Medulla oblongata (tissue), 1 donor: ENCODE measurements at regions not wholly inside any gene's neighbourhood (a gene's known extent, or its start where the extent isn't known, plus 50 kb on each side); places are given as distances from the start of the nearest gene placed in this dataset.

Experiments used
- DNase-seq: peaks from one replicate; pipeline ENCODE4 v3.0.0-alpha.2; 2015; ENCODE audit errors: extremely low spot score

DNA sequence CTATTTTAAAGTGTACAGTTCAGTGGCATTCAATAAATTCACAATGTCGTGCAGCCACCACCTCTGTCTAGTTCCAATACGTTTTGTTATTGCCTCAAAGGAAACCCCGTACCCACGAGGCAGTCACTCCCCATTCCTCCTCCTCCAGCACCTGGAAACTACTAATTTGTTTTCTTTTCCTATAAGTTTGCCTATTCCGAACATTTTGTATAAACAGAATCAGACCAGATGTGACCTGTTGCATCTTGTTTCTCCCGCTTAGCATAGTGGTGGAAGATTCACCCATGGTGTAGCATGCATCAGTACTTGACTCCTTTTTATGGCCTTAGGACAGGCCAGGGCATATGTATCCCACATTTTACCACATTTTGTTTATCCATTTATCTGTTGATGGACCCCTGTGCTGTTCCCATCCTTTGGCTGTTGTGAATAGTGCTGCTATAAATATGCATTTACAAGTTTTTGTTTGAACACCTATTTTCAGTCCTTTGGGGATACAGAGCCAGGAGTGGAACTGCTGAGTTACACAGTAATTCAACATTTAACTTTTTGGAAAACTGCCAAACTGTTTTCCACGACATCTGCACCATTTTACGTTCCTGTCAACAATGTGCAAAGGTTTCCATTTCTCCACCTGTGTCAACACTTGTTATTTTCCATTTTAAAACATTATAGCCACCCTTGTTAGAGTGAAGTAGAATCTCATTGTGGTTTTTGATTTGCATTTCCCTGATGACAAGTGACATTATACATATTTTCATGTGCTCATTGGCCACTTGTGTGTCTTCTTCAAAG lies 57.8 kb upstream of the STX18 start:
- no peak for DNase-seq

GRCh38 chr4:4598851-4599411 lies 57.1 kb upstream of the STX18 start:
- DNase-seq, result no peak

GRCh38 chr4:4596720-4597119 lies 54.9 kb upstream of the STX18 start:
- DNase-seq, result no peak

- no peak for DNase-seq
These were observed 53.4 kb upstream of the STX18 start for GRCh38 chr4:4595252-4595651.

GRCh38 chr4:4594285-4594920 lies 52.6 kb upstream of the STX18 start:
- no peak for DNase-seq

DNA sequence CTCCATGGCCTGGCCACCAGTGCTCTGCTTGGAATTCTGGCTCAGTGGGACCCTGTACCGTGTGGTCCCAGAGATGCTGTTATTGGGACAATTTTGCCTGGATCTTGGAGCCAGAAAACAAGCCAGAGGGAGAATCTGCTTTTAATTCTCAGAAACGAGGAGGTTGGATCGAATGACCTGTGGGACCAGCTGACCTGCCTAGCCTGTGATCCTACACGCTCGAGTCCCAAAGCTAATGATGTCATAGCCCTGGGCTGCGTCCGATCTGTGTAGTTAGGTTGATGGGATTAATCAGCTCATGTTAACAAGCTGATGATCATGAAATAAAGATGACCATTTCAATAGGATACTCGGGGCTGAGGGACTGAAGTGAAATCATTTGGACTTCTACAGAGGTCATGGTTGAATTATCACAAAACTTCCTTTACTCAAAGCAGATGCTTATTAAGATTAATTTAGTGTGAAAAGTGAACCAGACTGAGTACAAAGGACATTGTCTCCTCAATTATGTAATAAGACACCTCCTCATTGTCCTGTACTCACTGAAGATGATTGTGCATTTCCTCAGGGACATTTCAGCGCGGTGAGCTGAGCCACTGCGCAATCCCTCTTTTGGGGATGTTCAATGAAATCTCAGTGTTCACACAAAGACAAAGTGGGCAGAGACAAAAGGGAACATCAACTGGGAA lies 51.9 kb upstream of the STX18 start:
- no peak for DNase-seq

GRCh38 chr4:4592414-4592813 lies 50.6 kb upstream of the STX18 start:
- DNase-seq, result no peak
